Choroid plexus epithelial cell (primary cell): ENCODE measurements at regions not wholly inside any gene's neighbourhood (a gene's known extent, or its start where the extent isn't known, plus 50 kb on each side); places are given as distances from the start of the nearest gene placed in this dataset.

Experiments used
- DNase-seq: peaks from one replicate; pipeline ENCODE4 v3.0.0-alpha.2; 2010; ENCODE audit warnings: low read depth
- H3K4me3 ChIP-seq: 2 replicates; pipeline ENCODE4 v1.5.1; 2011; ENCODE audit warnings: low read depth, mild to moderate bottlenecking, control low read depth, low read length, moderate library complexity
- TF ChIP-seq, protein P1 (sequence below): conservative IDR thresholded peaks from 2 replicates; pipeline ENCODE4 v1.5.1; 2011; ENCODE audit warnings: low read depth, mild to moderate bottlenecking, control low read depth, inconsistent platforms, low read length, moderate library complexity

GRCh38 chr5:154630410-154630809 is 124.8 kb upstream of the LARP1 start:
- H3K4me3 ChIP-seq = no peak overlapping the region
- TF ChIP-seq, protein P1, sequence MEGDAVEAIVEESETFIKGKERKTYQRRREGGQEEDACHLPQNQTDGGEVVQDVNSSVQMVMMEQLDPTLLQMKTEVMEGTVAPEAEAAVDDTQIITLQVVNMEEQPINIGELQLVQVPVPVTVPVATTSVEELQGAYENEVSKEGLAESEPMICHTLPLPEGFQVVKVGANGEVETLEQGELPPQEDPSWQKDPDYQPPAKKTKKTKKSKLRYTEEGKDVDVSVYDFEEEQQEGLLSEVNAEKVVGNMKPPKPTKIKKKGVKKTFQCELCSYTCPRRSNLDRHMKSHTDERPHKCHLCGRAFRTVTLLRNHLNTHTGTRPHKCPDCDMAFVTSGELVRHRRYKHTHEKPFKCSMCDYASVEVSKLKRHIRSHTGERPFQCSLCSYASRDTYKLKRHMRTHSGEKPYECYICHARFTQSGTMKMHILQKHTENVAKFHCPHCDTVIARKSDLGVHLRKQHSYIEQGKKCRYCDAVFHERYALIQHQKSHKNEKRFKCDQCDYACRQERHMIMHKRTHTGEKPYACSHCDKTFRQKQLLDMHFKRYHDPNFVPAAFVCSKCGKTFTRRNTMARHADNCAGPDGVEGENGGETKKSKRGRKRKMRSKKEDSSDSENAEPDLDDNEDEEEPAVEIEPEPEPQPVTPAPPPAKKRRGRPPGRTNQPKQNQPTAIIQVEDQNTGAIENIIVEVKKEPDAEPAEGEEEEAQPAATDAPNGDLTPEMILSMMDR = no peak
- DNase-seq = no peak

GRCh38 chr5:154628685-154629084 is 126.5 kb upstream of the LARP1 start:
- TF ChIP-seq, protein P1 = no peak
- DNase-seq = no peak
- H3K4me3 ChIP-seq = no peak overlapping the region

GRCh38 chr5:154627698-154628678 is 127.2 kb upstream of the LARP1 start:
- peak; percentile 5 for DNase-seq
- H3K4me3 ChIP-seq = no peak overlapping the region
- TF ChIP-seq, protein P1 = no peak

GRCh38 chr5:154626876-154627557 is 128.2 kb upstream of the LARP1 start:
- DNase-seq = no peak
- TF ChIP-seq, protein P1 = no peak
- no peak overlapping the region for H3K4me3 ChIP-seq

GRCh38 chr5:154625031-154625430 is 130.1 kb upstream of the LARP1 start:
- TF ChIP-seq, protein P1 = no peak
- no peak overlapping the region for H3K4me3 ChIP-seq
- DNase-seq = no peak

DNA sequence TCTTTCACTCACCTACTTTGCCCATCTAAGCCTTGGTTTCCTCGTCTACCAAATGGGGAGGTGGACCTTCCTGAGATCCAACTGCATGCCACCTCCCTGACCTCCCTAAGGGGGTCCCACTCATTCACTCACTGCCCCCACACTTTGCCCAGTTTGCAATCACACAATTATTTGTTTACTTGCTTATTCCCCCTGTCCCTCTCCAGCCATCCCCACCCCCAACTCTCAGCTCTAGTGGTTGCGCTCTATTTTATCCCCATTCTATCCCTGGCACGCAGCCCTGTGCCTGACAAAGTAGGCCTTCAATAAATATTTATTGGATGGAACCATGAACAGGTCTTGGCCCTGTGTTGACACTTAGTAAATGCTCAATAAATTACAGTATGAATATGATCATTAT is 130.8 kb upstream of the LARP1 start:
- TF ChIP-seq, protein P1 = no peak
- DNase-seq = no peak
- H3K4me3 ChIP-seq = no peak overlapping the region

DNA sequence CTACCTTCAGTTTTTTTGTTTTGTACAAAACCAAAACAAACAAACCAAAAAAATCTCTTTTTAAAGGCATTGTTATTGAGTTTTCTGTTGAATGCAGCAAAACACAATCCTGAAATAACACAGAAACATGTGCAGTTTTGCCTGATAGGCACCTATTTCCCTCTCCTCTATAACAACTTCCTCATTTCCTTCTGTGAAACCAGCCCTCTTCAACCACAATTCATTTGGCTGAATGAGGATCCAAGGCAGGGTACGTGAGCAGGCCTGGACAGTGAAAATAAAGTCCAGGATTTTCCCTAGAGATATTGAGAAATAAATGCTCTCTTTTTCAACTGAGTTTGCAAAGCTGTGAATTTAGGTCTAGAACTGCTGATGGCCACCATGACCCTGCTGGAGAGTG is 134.8 kb upstream of the LARP1 start:
- no peak overlapping the region for H3K4me3 ChIP-seq
- DNase-seq = no peak
- TF ChIP-seq, protein P1 = no peak
